DMS114 treated with DMSO at 0.1 percent for 48 hours (cell line): ENCODE measurements at regions not wholly inside any gene's neighbourhood (a gene's known extent, or its start where the extent isn't known, plus 50 kb on each side); places are given as distances from the start of the nearest gene placed in this dataset.

Experiments
- DNase-seq: peaks from one replicate; lab custom pipeline; 2025; ENCODE audit not compliant: unreplicated experiment; lab: John Stamatoyannopoulos, UW

DNA sequence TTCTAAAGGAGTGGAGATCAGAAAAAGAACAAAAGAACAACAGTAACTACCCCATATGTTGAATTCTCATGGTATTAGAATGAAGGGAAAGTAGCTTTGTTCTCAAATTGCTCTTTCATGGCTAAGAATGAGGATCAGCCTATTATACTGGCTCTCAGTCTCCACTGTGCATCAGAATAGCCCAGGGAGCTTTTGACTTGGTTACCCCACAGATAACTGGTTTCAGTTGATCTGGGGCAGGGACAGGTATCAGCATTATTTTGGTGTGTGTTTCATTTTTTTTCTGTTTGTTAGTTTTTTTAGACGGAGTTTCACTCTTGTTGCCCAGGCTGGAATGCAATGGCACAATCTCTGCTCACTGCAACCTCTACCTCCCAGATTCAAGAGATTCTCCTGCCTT is 311.7 kb upstream of the TLE3 start:
- DNase-seq = no peak

DNA sequence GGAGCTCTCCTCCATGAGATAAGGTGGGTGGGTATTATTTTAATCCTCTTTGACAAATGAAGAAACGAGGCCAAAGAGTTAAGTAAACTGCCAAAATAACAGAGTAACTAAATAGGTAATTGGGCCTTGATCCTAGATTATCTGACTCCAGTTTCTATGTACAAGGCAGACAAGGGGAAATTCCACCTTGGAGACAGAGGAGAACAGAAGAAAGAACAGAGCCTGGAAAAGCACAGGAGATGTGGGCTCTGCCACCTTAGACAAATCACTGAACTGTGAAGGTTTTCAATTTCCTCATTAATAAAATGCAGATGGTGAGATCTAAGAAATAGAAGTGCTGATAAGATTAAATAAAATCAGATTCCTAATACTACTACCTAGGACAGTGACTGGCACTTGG is 310.2 kb upstream of the TLE3 start:
- DNase-seq = no peak

DNA sequence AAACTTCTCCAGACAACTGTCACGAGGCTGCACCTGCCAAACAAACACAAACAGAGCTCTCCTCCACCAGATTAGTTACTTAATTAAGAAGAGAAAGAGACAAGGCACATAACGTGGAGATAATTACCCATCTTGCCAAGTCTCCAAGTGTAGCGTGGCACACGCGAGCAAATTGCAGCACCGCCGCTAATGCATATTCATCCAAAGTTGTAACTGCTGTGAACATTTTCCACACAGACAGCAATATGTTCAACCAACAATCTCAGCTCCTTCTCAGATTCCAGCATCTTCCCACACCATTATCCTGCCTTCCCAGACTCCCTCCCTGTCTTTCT is 309.6 kb upstream of the TLE3 start:
- no peak for DNase-seq

DNA sequence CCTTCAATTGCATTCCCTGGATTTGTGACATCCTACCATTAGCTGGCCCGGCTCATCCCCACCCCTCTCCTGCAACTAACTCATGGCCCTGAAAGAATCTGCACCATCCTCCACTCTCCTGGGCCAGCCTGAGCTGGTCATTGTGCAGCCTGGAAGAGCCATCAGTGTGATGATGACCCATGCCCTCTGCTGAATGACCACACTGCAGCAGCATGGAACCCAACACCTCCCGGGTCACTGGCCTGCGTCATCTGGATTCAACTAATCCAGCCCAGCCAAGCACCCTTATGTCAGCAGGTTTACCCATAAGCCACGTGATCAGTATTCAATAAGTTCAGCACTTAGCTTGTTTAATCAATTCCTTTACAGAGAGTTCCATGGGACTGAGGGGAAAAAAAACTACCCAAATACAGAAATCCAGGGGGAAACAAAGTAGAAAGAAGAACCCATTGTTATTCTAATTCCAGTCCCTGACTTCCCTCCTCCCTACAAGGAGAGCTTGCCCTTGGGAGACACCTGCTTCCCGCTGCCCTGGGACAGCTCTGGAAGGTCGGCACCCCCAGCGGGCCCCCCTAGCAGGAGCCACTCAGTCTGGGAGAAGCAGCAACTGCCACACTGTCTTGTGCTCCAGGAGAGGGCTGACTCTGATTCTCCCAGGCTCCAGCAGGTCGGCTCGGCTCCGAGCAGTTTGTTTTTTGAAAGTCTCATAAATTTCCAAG is 309.1 kb upstream of the TLE3 start:
- no peak for DNase-seq

DNA sequence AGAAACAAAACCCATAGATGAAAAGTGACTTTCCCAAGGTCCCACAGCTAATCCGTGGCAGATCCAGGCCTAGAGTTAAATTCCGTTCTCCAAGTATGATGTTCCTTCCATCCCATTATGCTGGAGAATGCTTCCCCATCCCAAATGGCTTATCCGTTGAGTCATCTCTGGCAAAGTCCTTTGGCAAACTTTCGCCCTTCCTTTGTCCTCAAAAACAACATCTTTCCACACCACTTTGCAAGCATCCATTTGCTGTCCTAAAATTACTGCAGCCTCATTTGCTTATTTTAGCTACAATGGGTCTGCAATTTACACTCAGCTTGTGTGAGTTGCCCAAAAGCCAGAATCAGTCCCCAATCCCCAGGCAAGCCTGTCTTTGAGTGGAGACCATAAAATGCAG is 304.0 kb upstream of the TLE3 start:
- DNase-seq = no peak

DNA sequence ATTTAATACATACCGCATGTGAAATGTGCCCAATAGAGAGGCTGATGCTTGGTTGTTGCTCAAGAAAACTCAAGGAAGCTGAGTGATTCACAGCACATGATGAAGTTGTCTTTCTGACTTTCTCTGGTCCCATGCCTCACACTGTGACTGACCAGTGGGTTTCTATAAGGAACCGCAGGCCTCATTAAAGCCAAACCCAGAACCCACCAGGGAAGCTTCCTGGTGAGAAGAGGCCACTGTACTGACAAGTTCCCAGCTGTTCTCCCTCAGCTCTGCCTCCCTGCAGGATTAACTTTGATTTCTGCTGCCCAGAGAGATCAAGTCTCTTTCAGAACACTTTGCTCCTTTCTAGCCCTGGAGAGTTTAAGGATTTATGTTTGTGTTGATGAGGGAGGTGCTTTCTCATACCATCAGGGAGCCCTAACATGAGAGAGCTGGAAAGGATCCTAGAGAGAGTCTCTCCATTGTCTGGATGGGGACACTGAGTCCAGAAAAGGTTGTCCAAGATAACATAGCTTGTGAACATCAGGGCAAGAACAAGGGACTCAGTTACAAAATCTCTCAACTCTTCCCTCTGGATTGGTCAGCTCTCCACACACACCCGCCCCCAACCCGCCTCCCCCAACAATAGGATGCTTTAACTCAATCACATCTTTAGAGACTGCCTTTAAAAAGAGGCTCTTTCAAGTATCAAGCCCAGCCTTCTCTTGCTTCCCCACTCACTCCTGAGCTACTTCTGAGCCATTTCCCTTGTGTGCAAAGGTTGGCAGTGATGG is 303.2 kb upstream of the TLE3 start:
- DNase-seq = no peak

DNA sequence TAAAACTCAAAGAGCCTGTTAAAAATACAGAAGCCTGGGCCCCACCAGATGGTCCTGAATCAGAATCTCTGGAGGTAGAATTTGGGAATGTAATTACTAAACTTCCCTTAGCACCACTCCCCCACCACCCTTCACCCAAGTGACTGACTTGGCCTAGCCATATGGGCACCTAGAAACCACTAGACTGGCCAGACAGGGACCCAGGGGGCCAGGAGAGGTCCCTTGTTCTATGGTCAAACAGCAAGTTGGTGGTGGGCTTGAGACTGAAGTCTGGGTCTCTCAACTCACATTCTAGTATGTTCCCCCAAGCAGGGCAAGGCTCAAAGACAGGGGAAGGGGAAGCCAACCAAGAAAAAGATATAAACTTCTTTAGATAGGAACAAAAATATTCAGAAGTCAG is 301.5 kb upstream of the TLE3 start:
- DNase-seq = no peak

DNA sequence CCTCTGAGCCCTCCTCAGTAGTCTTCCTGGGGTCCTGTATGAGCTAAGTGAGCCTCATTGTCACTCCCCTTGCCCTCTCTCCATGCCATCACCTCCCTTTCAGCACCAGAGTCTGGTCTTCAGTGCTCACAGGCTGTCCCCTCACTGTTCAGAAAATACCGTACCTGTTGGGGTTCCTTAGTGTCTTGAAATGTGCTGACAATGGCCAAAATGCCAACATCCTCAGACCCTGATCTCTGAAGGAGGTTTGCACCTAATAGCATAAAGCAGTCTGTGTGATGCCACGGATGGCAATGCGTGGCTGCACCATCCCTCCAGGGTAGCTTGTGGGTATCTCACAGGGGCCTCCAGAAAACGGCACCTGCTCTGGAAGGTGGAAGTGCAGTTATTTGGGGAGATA is 301.0 kb upstream of the TLE3 start:
- no peak for DNase-seq

DNA sequence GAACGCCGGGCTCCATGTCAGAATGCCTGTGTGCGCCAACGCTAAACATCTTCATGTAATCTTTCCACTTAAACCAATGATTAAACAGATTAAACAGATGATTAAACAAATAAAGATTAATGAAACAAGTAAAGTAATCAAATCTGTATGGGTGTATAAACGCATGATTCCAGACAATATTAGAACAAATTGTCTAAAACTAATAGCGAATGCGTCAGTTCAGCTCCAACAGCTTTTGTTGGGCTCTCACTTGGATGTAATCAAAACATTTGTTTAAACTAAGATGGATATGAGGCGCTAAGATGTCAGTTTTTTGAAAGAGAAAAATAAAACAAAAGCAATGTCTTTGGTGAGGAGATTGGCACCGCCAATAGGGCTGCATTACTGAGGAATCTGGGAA is 299.1 kb upstream of the TLE3 start:
- DNase-seq = no peak

DNA sequence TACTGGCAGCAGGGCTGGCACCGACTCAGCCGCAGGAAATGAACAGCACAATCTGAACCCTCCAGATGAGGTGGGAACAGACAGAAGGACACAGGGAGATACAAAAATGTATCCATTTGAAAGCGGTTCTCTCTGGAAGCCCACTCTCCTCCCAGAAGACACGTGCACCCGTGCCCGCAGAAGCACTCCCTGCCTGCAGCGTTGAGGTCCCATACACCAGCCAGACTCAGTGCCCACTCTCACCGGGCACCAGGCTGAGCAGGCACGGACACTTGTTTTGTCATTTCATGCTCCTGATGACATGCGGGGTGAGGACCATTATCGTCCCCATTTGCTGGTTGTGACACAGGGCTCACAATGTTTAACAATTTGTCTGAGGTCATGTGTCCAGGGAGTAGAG is 297.4 kb upstream of the TLE3 start:
- no peak for DNase-seq

DNA sequence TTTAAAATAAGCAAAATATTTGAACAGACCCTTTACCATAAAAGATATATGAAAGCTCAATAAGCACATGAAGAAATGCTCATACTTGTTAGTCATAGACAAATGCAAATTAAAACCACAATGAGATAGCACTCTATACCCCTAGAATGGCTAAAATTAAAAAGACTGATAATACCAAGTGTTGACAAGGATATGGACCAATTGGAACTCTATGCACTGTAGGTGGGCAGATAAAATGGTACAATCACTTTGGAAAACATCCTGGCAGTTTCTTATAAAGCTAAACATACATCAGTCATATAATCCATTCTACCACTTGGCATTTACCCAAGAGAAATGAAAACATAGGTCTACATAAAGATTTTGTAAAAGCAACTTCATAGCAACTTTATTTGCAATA is 293.0 kb upstream of the TLE3 start:
- DNase-seq = no peak

DNA sequence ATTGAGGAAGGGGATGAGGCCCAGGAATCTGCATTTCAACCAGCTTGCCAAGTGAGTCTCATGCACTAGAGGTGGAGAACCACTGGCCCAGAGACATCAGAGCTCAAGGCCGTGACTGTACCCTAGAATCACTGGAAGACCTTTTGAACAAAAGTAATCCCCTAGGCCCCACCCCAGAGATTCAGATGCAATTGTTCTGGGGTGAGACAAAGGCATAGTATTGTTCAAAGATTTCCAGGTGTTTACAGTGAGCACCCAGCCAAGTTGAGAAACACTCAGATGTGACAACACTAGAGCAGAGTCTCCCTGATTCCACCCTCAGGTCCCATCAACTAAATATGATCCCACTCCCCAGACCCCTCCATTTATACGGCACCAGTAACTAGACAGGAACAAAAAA is 290.3 kb upstream of the TLE3 start:
- DNase-seq = no peak

DNA sequence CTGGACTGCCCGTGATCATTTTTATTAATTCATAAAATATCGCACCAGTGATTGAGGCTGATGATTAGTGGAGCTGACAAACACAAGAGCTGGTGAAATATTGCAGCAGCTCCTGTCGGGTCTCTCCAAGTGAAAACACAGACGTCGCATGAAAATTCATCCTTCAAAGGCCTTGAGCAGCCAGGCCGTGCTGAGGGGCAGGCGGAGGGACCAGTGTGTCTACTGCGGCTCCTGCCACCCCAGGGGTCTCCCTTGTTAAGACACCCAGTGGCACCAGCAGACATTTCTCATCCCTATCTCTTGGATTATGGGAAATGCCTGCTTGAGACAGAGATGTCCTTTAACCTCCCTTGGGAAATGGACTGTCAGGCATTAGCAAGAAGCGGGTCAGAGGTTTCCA is 289.4 kb upstream of the TLE3 start:
- no peak for DNase-seq

DNA sequence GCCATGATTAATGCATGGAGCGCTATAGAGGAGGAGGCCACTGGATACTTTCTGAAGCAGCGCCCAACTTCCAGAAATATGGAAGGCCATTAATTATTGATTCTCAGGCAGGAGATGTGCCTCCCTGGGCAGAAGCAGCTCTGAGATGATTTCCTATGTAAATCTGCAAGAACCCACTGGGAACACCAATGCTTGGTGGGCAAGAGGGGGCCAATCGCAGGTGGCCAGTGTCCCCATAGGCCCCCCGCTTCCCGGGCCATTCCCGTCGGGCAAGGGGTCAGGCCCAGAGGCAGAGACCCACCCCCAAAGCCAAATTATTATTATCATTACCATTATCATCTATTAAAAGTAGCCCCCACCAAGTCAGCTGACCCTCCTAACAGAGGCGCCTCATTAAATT is 288.0 kb upstream of the TLE3 start:
- DNase-seq = no peak

DNA sequence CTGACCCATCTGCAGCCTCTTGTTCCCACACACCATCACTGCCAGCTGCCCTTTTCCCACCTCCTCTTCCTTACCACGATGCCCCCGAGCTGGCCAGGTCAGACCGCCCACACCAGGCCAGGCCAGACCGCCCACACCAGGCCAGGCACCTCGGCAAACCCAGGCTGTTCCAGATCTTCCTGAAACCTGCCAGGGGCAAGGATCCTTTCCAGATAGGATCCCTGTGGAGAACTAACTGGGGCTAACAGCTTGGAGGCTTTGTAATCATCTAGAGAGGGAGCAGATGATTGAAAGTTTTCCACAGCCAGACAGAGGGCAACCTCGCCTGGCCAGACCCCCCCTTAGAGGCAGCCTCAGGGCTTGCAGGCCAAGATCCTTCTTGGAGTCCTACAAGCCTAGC is 287.3 kb upstream of the TLE3 start:
- DNase-seq = no peak

DNA sequence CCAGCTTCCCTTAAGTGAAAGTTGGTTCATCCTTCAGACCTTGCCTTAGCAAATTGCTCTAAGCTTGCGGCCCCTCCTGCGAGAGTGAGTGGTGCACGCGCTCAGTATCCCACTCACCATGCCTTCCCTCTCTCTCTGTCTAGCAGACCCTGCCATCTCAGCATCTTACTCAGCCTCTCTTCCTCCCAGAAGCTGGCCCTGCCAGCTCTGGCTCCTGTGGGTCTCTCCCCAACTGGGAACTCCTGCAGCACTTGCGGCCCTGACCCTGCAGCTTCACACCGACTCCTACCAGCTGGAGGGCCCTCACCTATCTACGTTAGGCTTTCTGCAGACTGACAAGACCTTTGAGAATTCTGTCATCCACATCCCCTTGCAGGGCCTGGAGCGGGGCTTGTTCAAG is 286.1 kb upstream of the TLE3 start:
- DNase-seq = no peak

DNA sequence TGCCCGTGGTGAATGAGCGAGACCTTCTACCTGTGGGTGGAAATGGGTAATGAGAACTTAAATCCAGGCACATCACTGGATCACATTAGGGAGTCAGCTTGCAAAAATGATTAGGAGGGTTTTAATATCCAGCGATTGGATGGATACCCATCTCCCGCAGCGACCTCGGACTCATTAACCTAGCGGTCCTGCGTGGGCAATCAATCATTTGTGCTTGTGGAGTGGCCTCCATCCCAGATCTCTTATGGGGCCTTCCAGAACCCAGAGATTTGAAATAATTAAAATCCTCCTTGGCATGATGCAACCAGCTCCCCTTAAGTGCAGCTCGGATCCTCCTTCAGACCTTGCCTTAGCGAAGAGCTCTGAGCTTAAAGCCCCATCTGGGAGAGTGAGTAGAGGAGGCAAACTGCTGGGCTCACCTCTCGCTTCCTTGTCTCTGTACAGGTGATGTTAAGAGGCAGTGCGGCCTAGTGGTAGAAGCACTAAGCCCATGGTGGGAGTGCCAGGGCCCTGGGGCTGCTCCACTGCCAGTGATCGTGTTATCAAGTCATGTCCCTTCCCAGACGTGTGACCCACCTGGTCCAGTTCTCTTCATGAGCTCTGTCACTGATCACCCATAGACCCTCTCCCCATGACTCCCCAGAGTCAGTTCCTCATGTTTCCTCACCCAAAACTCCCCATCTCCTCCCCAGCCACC is 285.2 kb upstream of the TLE3 start:
- DNase-seq = no peak

DNA sequence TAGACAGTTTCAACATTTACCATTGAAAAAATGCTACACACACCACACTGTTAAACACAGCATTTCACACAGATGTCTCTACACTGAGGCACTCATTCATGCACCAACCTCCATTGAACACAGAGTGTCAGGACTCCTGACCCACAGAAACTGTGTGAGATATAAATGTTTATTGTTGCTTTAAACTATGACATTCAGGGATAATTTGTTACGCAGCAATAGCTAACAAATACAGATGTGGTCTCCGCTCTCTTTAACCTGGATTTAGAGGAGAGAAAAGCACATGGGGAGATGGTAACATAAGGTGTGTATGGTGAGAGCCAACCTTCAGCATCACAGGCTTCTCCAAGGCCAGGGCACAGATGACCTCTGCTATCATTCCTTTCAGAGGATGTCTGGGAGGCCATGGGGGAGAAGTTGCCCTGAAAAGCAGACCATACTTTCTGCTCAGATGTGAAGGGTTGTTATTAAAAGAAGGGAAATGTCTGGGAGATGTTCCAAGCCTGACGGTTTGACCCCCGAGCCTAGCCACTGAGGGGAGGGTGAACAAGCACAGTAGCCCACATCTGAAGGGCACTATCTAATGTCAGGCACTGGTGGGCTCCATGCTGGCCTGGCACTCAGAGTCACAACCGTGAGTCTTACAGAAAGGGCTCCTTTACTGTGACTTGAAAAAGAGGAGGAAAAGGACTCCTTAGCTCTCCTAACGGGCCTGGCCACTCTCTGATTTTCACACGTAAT is 284.5 kb upstream of the TLE3 start:
- no peak for DNase-seq

DNA sequence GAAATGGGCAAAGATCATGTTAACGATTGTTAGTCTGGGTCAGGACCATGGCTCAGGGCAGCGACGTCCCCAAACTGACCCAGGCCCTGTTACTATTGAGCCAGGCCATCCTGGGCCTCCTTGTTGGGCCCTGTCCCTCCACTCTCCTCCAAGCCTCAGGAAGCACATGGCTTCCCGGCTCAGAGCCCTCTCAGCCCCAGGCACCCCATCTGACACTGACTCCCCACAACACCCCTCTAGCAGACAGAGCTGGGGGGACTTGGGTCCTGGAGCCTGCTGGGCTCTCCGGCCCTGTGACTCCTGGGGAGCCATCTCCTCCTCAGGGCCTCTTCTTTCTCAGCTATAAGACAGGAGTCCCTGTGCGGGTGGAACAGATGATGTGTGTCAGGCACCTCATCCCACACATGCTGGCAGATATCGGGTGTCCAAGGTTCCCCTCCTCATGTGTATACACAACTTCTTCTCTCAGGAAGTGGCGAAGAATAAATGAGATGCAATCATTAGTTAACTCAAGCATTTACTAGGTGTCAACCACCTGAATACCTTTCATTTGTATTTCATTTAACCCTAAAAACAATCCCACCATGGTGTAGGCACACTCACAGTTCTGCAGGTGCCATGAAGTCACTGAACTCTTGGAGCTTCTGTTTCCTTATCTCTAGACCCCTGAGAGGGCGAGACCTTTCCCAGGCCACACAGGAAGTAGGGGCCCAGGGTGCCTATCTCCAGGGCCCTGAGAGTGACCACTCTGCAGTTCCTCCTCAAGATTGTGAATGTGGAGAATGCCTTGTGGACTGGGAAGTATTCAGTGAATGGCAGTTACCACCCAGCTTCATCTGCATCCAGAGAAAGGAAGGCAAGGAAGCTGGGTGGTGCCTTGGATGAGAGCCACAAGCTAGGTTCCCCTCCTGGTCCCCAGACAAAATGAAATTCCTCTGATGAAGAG is 282.5 kb upstream of the TLE3 start:
- no peak for DNase-seq

DNA sequence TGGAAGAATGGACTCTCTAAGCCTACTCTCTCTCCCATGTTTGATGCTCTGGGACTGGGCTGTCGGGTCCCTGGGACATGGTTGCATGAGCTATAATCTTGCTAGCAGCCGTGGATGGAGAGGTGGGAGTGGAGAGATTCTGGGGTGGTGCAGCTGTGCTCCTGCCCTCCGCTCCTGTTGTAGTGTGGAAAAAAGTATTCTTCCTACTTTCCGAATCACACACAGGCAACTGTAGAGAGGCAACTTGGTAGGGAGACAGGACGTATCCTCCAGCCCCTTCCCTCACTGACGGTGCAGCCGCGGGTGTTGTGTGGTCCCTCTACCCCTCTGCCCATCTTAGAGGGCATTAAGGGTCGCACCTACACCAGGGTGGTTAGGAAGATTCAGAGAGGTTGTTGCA is 281.4 kb upstream of the TLE3 start:
- DNase-seq = no peak
